IPS DF 6.9 (cell line): ENCODE measurements at regions not wholly inside any gene's neighbourhood (a gene's known extent, or its start where the extent isn't known, plus 50 kb on each side); places are given as distances from the start of the nearest gene placed in this dataset.

Source experiments
- DNase-seq: peaks from one replicate; pipeline ENCODE4 v3.0.0-alpha.2; 2013; ENCODE audit warnings: low read depth, low spot score
- H3K27ac ChIP-seq: one replicate; pipeline ENCODE4 v1.5.1; 2013; ENCODE audit warnings: low read length, control low read depth
- H3K27me3 ChIP-seq: 2 replicates; pipeline ENCODE4 v1.6.1; 2013; ENCODE audit warnings: mild to moderate bottlenecking, low read length; ENCODE audit not compliant: control insufficient read depth, insufficient read depth
- H3K36me3 ChIP-seq: 2 replicates; pipeline ENCODE4 v1.6.1; 2013; ENCODE audit warnings: low read length; ENCODE audit not compliant: control insufficient read depth, insufficient read depth
- H3K4me1 ChIP-seq: 2 replicates; pipeline ENCODE4 v1.6.1; 2013; ENCODE audit warnings: low read length; ENCODE audit not compliant: control insufficient read depth, insufficient read depth
- H3K4me3 ChIP-seq: 2 replicates; pipeline ENCODE4 v1.5.1; 2013; ENCODE audit warnings: mild to moderate bottlenecking, low read length
- H3K9me3 ChIP-seq: 2 replicates; pipeline ENCODE4 v1.6.1; 2013; ENCODE audit warnings: low read length, inconsistent platforms; ENCODE audit not compliant: control insufficient read depth, insufficient read depth
- whole genome bisulfite sequencing: extraction: QIAGEN DNeasy Blood & Tissue Kit; methylation state at CpG from one replicate; pipeline ENCODE4 v1.1.7; 2013; ENCODE audit warnings: mixed read lengths, missing lambda C conversion rate; ENCODE audit not compliant: insufficient read length, insufficient coverage; 5-methylcytosine and 5-hydroxymethylcytosine counted together

GRCh38 chr5:106675687-106676086 is 995.0 kb downstream of the EFNA5 start:
- no CpG with 5 or more reads among the region's 1 CpG for WGBS
- Histone ChIP-seq H3K27me3 (no peaks in the 10 kb centered on the region), H3K9me3 (no peaks in the 10 kb centered on the region), H3K36me3 (no peaks in the 10 kb centered on the region), H3K27ac (no peak overlapping the region), H3K4me3 (no peak overlapping the region), H3K4me1 (no peaks in the 10 kb centered on the region)
- no peak for DNase-seq

- Histone ChIP-seq H3K27ac (no peak overlapping the region), H3K4me3 (no peak overlapping the region), H3K9me3 (no peaks in the 10 kb centered on the region), H3K4me1 (no peaks in the 10 kb centered on the region), H3K27me3 (no peaks in the 10 kb centered on the region), H3K36me3 (no peaks in the 10 kb centered on the region)
- WGBS = no CpG with 5 or more reads among the region's 1 CpG
- DNase-seq = no peak
Measured at GRCh38 chr5:106673941-106674340, 996.8 kb downstream of the EFNA5 start.

- Histone ChIP-seq H3K9me3 (no peaks in the 10 kb centered on the region), H3K36me3 (no peaks in the 10 kb centered on the region), H3K27me3 (no peaks in the 10 kb centered on the region), H3K27ac (no peak overlapping the region), H3K4me3 (no peak overlapping the region), H3K4me1 (no peaks in the 10 kb centered on the region)
- no CpG with 5 or more reads among the region's 2 CpGs for WGBS
- DNase-seq = no peak
Measured at GRCh38 chr5:106661866-106662265, 1008.9 kb downstream of the EFNA5 start.

- H3K36me3 ChIP-seq = no peaks in the 10 kb centered on the region
- no peak overlapping the region for H3K4me3 ChIP-seq
- no peaks in the 10 kb centered on the region for H3K4me1 ChIP-seq
- no peaks in the 10 kb centered on the region for H3K9me3 ChIP-seq
- DNase-seq = no peak
- no peaks in the 10 kb centered on the region for H3K27me3 ChIP-seq
- no peak overlapping the region for H3K27ac ChIP-seq
Measured at GRCh38 chr5:106660681-106661080, 1010.1 kb downstream of the EFNA5 start.

- Histone ChIP-seq H3K27me3 (no peaks in the 10 kb centered on the region), H3K9me3 (no peaks in the 10 kb centered on the region), H3K4me1 (no peaks in the 10 kb centered on the region), H3K36me3 (no peaks in the 10 kb centered on the region), H3K4me3 (no peak overlapping the region), H3K27ac (no peak overlapping the region)
- DNase-seq = no peak
Measured at GRCh38 chr5:106658150-106658549, 1012.6 kb downstream of the EFNA5 start.

- DNase-seq = no peak
- no peak overlapping the region for H3K4me3 ChIP-seq
- no CpG with 5 or more reads among the region's 2 CpGs for WGBS
- H3K4me1 ChIP-seq = no peaks in the 10 kb centered on the region
- no peaks in the 10 kb centered on the region for H3K9me3 ChIP-seq
- H3K27ac ChIP-seq = no peak overlapping the region
- no peaks in the 10 kb centered on the region for H3K27me3 ChIP-seq
- no peaks in the 10 kb centered on the region for H3K36me3 ChIP-seq
Measured at GRCh38 chr5:106656821-106657220, 1013.9 kb downstream of the EFNA5 start.

- DNase-seq = no peak
- H3K36me3 ChIP-seq = no peaks in the 10 kb centered on the region
- no peak overlapping the region for H3K27ac ChIP-seq
- no peaks in the 10 kb centered on the region for H3K9me3 ChIP-seq
- H3K4me3 ChIP-seq = no peak overlapping the region
- no peaks in the 10 kb centered on the region for H3K27me3 ChIP-seq
- no peaks in the 10 kb centered on the region for H3K4me1 ChIP-seq
Measured at GRCh38 chr5:106649031-106649430, 1021.7 kb downstream of the EFNA5 start.

GRCh38 chr5:106648401-106648800 is 1022.3 kb downstream of the EFNA5 start:
- no peak for DNase-seq
- Histone ChIP-seq H3K27ac (no peak overlapping the region), H3K27me3 (no peaks in the 10 kb centered on the region), H3K4me3 (no peak overlapping the region), H3K9me3 (no peaks in the 10 kb centered on the region), H3K4me1 (no peaks in the 10 kb centered on the region), H3K36me3 (no peaks in the 10 kb centered on the region)
- WGBS = no CpG with 5 or more reads among the region's 2 CpGs

- no peaks in the 10 kb centered on the region for H3K27me3 ChIP-seq
- DNase-seq = no peak
- WGBS = no CpG with 5 or more reads among the region's 1 CpG
- H3K4me3 ChIP-seq = no peak overlapping the region
- H3K36me3 ChIP-seq = no peaks in the 10 kb centered on the region
- no peaks in the 10 kb centered on the region for H3K9me3 ChIP-seq
- no peaks in the 10 kb centered on the region for H3K4me1 ChIP-seq
- no peak overlapping the region for H3K27ac ChIP-seq
Measured at GRCh38 chr5:106646106-106646505, 1024.6 kb downstream of the EFNA5 start.

- no peaks in the 10 kb centered on the region for H3K36me3 ChIP-seq
- no CpG with 5 or more reads among the region's 1 CpG for WGBS
- no peaks in the 10 kb centered on the region for H3K27me3 ChIP-seq
- H3K9me3 ChIP-seq = no peaks in the 10 kb centered on the region
- H3K27ac ChIP-seq = no peak overlapping the region
- DNase-seq = no peak
- H3K4me1 ChIP-seq = no peaks in the 10 kb centered on the region
- no peak overlapping the region for H3K4me3 ChIP-seq
Measured at GRCh38 chr5:106640511-106640910, 1030.2 kb downstream of the EFNA5 start.

GRCh38 chr5:106639488-106639887 is 1031.2 kb downstream of the EFNA5 start:
- no peaks in the 10 kb centered on the region for H3K4me1 ChIP-seq
- H3K36me3 ChIP-seq = no peaks in the 10 kb centered on the region
- H3K9me3 ChIP-seq = no peaks in the 10 kb centered on the region
- no CpG with 5 or more reads among the region's 2 CpGs for WGBS
- no peak for DNase-seq
- H3K27ac ChIP-seq = no peak overlapping the region
- no peaks in the 10 kb centered on the region for H3K27me3 ChIP-seq
- no peak overlapping the region for H3K4me3 ChIP-seq
